Amniotic epithelial cell (primary cell): ENCODE measurements at regions not wholly inside any gene's neighbourhood (a gene's known extent, or its start where the extent isn't known, plus 50 kb on each side); places are given as distances from the start of the nearest gene placed in this dataset.

ENCODE experiments used
- DNase-seq: peaks from one replicate; pipeline ENCODE4 v3.0.0-alpha.2; 2010; ENCODE audit warnings: low read depth

DNA sequence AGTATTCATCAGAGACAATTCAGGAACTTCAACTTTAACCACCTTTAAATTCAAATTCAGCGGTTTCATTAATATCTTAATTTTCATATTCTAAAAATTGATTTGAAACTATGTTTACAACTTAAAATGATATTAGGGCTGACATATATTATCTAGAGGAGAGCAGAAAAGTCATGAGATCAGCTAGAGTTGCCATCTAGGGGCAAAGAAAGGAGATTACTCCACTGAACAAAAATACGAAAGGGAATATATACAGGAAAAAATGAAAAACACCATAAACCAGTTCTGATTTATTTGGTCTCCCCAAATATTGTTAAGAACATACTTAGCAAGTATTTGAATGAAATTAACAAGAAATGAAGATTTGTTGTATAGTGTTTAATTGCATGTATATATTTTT, 946.3 kb downstream of the DTWD2 start:
- DNase-seq, result no peak

DNA sequence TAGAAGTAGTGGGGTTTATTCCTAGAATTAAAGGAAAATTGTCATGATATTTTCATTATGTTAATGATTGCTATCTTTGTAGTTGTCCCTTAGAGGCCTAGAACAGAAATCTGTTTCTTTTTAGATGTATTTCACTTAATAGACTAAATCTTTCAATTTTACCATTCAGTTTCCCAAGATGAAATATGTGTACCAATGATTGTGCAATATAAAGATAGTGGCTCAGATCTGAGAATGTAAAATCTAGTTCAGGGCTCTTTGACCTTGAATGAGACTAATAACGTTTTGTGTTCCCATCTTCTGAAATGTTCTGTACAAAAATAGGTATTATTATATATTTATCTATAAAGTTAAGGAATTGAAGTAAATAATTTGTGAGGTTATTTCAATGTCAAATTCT, 947.9 kb downstream of the DTWD2 start:
- DNase-seq, result no peak

DNA sequence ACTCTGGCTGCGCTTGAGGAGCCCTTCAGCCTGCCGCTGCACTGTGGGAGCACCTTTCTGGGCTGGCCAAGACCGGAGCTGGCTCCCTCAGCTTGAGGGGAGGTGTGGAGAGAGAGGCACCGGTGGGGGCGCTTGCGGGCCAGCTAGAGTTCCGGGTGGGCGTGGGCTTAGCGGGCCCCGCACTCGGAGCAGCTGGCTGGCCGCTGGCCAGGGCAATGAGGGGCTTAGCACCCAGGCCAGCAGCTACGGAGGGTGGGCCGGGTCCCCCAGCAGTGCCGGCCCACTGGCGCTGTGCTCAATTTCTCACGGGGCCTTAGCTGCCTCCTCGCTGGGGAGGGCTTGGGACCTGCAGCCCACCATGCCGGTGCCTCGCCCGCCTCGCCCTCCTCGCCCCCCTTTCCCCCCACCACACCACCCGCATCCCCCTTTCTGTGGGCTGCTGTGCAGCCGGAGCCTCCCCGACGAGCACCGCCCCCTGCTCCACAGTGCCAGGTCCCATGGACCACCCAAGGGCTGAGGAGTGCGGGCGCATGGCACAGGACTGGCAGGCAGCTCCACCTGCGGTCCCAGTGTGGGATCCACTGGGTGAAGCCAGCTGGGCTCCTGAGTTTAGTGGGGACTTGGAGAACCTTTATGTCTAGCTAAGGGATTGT, 954.5 kb downstream of the DTWD2 start:
- no peak for DNase-seq

DNA sequence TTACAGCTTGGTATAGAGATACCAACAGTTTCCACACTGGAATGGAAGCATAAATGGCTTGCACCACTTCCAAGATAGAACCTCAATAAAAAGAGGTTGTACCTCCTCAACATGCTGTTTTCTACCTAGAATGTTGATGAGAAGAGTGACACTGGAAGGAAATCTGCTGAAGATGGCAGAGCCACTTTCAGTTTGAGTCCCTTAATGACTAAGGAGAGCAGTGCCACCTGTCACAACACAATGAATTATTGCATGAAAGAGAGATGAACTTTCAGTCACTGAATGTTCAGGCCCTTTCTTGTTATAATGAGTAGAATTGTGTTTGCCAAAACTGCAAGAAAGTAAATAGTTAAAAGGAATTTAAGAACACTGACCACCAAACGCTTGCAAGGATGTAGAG, 958.5 kb downstream of the DTWD2 start:
- no peak for DNase-seq

DNA sequence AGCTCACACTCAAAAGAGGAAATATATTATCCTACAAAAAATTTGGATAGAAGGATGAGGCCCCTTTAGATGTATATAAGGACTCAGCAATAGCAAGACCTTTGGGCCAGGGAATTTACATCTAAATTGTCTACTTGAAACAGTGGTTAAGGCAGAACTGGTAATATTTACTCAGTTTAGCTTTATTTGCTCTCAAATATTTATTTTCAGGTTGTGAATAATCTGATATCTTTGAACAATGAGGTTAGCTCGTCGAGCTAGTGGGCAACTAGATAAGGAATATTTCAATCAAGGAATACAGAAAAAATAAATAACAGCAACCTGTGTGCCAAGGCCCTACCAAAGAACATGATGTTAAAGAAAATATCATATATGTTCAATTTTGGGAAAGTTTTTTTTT, 966.3 kb downstream of the DTWD2 start:
- no peak for DNase-seq

DNA sequence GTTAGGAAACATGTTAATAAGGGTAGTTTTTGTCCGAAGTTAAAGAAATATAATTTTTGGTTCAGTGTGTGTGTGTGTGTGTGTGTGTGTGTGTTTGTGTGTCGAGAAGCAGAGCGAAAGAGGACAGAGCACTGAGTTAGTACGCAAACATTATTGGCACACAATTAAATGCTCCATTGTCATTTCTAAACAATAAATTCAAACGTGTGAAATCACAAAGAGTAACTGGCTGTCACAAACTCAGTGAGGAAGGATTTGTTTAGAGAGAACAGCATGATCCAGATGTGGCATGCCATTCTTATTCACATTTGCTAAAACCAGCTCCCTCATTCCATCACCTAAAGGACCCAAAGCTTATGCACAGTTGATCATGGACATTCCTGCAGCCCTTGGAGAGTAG, 970.8 kb downstream of the DTWD2 start:
- DNase-seq, result no peak

GRCh38 chr5:118016396-118016795, 972.0 kb downstream of the DTWD2 start:
- no peak for DNase-seq

GRCh38 chr5:118015511-118015910, 972.8 kb downstream of the DTWD2 start:
- DNase-seq, result no peak

DNA sequence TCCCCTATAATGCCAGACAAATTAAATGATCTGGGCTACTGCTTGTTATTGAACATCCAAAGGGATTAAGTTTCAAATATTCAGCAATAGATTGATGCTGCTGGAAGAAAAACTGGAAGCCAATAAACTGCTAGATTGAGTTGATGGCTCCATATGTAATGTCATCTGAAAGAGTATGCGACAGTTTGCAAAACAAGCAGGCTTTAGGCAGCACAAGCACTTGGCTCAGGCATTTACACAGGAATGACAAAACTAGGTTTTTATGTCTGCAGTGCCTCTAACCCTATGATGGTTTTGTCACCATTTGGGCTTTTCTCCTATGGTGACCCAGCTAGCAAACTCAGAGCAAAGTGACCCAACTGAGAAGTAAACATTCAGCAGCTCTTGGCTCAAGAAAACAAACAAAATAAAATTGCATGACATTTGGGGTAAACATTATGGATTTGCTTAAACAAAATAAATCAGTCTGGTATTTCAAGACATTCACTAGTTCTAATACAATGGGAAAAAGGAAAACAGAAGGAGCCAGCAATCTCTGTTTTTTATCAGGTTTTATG, 978.5 kb downstream of the DTWD2 start:
- no peak for DNase-seq

GRCh38 chr5:118008779-118009178, 979.6 kb downstream of the DTWD2 start:
- DNase-seq, result no peak

DNA sequence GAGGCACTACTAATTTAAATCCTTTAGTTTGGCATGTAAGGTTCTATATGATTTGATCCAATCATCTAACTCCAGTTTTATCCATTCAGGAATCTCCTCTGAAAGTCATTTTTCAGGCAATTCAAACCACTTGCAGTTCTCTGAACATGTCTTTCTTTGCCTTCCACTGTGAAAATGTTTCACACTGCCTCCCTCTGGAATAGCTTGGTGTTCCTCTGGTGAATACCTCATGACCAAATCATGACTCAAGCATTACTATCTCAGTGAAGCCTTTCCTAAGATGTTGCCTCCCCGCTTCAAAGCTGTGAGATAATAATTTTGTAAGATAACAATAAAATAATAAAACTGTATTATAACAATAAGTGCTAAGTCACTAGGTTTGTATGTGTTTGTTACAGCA, 981.1 kb downstream of the DTWD2 start:
- DNase-seq, result peak; percentile 60

- no peak for DNase-seq
Measured at GRCh38 chr5:118006219-118006618, 982.1 kb downstream of the DTWD2 start.

DNA sequence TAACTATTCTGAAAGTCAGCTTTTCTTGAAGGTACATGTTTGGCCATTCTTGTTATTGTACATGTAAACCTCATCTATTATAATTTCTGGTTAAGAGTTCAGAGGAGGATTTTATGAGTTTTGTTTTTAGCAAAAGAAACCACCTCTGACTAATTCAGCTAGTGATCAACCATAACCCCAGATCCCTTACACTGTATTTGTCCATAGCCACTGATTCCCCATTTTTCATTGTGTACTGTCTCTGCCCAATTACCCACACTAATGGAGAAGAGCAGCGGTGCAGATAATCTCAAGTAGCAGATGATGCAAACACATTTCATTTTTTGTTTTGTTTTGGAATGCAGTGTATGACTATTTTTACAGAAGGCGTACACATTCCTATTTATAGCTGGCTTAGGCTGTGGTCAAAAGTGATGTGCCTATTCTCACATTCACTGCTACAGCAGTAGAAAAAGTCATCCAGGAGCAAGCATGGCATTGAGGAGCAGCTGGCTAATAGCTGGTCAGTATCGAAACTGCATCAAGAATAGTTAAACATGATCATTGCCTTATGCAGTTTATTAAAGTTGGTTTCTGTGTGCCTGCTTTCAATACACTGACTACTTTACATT, 988.3 kb downstream of the DTWD2 start:
- peak; percentile 25 for DNase-seq

- DNase-seq, result no peak
Measured at GRCh38 chr5:117982691-117983090, 1005.7 kb downstream of the DTWD2 start.

DNA sequence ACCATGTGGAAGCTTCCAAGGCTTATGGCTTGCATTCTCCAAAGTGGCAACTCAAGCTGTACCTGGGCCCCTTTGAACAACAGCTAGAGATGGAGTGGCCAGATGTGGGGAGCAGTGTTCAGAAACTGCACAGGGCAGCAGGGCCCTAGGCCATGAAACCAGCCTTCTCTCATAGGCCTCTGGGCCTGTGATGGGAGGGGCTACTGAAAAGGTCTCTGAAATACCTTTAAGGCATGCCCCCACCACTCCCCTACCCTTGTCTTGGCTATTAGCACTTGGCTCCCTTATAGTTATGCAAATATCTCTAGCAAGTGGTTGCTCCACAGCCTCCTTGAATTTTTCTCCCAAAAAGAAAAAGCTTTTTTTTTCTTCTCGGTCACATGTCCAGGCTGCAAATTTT, 1014.6 kb downstream of the DTWD2 start:
- DNase-seq, result no peak

DNA sequence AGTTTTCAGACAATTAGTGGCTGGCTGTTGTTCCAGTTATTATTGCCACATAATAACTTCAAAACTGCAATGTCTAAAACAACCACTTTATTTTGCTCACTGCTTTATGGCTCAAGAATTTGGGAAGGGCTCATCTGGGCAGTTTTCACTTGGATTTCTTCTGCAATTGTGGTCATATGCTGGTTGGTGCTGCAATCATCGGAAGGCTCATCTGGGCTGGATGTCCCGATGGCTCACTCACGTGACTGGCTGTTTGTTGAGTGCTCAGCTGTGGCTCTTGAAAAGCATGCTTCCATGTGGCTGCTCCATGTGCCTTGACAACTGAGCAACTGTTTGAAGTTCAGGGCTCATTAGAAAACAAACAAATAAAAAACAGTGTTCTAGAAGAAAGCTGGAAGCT, 1032.5 kb downstream of the DTWD2 start:
- DNase-seq, result peak; percentile 2

GRCh38 chr5:117954331-117954730, 1034.0 kb downstream of the DTWD2 start:
- peak; percentile 65 for DNase-seq

GRCh38 chr5:117953272-117953671, 1035.1 kb downstream of the DTWD2 start:
- DNase-seq, result no peak

DNA sequence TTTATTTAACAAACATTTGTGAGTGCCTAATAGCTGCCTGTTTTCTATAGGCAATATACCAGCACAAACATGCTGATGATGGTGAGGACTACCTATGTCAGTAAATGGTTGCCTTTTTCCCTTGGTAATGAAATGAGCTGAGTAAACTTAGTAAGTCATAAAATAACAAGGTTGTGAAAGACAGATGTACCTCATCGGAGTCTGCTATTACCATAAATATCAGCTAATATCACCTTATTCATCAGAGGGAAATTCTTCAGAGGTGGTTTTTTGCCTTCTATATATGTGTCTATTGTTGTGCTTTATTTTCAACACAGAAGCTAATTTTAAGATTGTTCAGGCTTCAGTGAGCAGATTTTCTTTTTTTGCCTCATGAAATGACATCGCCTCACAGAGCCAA, 1040.5 kb downstream of the DTWD2 start:
- DNase-seq, result no peak

DNA sequence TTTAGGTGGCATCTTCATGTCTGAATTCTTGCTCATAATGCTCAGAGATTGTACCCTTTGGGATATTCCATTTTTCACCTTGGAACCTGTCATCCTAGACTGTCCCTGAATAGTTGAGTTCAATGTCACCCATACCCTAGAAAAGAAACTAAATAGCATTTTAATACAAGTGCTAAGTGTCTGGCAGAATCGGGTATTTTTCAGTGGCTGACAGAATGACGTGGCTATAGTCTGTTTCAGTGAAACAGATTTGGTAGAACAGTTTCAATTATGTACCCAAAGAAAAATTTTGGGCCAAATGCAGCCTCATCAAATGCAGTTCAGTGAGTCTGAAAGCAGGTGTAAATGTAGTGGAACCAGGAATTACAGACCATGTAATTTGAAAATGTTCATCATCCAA, 1041.2 kb downstream of the DTWD2 start:
- DNase-seq, result no peak

- peak; percentile 6 for DNase-seq
Measured at GRCh38 chr5:117945258-117945657, 1043.1 kb downstream of the DTWD2 start.

GRCh38 chr5:117943541-117943940, 1044.8 kb downstream of the DTWD2 start:
- DNase-seq, result no peak

DNA sequence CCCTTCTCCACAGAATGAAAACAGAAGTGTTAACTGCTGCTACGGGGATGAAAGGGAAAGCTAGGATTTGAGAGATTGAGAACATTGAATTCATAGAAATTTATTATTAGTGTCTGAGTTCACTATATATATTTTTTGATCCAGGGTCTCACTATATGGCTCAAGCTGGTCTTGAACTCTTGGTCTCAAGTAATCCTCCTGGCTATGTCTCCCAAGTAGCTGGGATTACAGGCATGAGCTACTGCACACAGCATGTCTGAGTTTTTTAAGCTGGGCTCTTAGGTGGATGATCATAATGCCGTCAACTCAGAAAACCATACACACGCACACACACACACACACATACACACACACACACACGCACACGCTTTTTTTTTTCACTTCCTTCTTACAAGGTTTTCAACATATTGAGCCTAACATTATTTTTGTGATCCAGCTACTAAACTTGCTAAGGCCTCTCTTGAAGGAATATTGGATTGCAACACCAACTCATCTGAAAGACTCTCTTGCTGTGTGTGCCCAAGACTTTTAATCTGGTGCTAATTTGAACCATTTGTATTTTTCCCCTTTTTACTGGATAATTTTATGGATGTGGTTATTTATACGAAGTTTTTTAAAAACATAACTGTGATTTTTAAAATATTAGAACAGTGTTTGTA, 1045.4 kb downstream of the DTWD2 start:
- no peak for DNase-seq
